Endothelial cell of umbilical vein (primary cell): ENCODE measurements at regions not wholly inside any gene's neighbourhood (a gene's known extent, or its start where the extent isn't known, plus 50 kb on each side); places are given as distances from the start of the nearest gene placed in this dataset.

Experiments used
- BruUV-seq: library from RNA; stranded (reverse); fragments of 400-500 nt; replicated peaks from 2 replicates; lab custom pipeline; 2021; lab: Mats Ljungman, UMichigan
- CTCF ChIA-PET: fragments of 300-600, 350-600 bp; sonication (Branson Sonifier 250); formaldehyde crosslinking; loops from one replicate; lab custom pipeline; 2021; ENCODE audit warnings: antibody characterized with exemption, inconsistent platforms; lab: Charles Lee
- POLR2A ChIA-PET: fragments of 300-600, 350-600 bp; sonication (Branson Sonifier 250); formaldehyde crosslinking; loops from one replicate; lab custom pipeline; 2021; ENCODE audit warnings: antibody characterized with exemption, inconsistent platforms; lab: Charles Lee
- DNase-seq: peaks from one replicate; pipeline ENCODE4 v3.0.0-alpha.2; 2011; ENCODE audit warnings: low read depth, low spot score
- FAIRE-seq: peaks from 2 replicates; lab custom pipeline; 2011; peaks lifted over from hg19 to GRCh38; lab: Jason Lieb, UNC
- H2AFZ ChIP-seq: 2 replicates; pipeline ENCODE4 v1.6.0; 2012; ENCODE audit warnings: low read depth, low read length, control low read depth, inconsistent platforms
- H3K27ac ChIP-seq: 2 replicates; pipeline ENCODE4 v1.5.1; 2011; ENCODE audit warnings: low read depth, mild to moderate bottlenecking, control low read depth, low read length, moderate library complexity; ENCODE audit not compliant: insufficient read depth
- H3K27me3 ChIP-seq, 2 experiments: 2 replicates each; pipeline versions ENCODE4 v1.6.0 to v1.6.1; 2011; ENCODE audit warnings: low read length in 2 of 2, mixed read lengths in 1 of 2; ENCODE audit not compliant: control insufficient read depth in 2 of 2, insufficient read depth in 2 of 2
- H3K36me3 ChIP-seq, 2 experiments: 2 replicates in 1 of 2; 3 replicates in 1 of 2; pipeline ENCODE4 v1.5.1; 2011; ENCODE audit warnings: low read length in 2 of 2, mild to moderate bottlenecking in 1 of 2, moderate library complexity in 1 of 2; ENCODE audit not compliant: control insufficient read depth in 2 of 2, insufficient read depth in 2 of 2; ENCODE audit errors: extremely low read depth in 1 of 2
- H3K4me1 ChIP-seq: 3 replicates; pipeline ENCODE4 v1.5.1; 2011; ENCODE audit warnings: mild to moderate bottlenecking, low read length; ENCODE audit not compliant: control insufficient read depth, insufficient read depth; ENCODE audit errors: extremely low read depth
- H3K4me2 ChIP-seq: 2 replicates; pipeline ENCODE4 v1.6.1; 2011; ENCODE audit warnings: low read length, control low read depth, mixed read lengths; ENCODE audit not compliant: insufficient read depth
- H3K4me3 ChIP-seq, 3 experiments: fragments of 200-600 bp in 1 of 3; sonication (generic), shearing (Covaris generic) in 1 of 3; replicated peaks in 1 of 3; 2 replicates each; pipeline ENCODE4 v1.5.1; 2011 to 2016; ENCODE audit warnings: control low read depth in 3 of 3, low read length in 3 of 3, mild to moderate bottlenecking in 2 of 3, inconsistent platforms in 1 of 3, low read depth in 1 of 3, moderate library complexity in 1 of 3; ENCODE audit not compliant: insufficient read depth in 1 of 3
- H3K79me2 ChIP-seq: 2 replicates; pipeline ENCODE4 v1.6.0; 2012; ENCODE audit warnings: low read length, inconsistent platforms; ENCODE audit not compliant: control insufficient read depth, insufficient read depth
- H3K9ac ChIP-seq: replicated peaks from 2 replicates; pipeline ENCODE3; 2011; ENCODE audit warnings: low read length, control low read depth; ENCODE audit not compliant: insufficient read depth; ENCODE audit errors: extremely low read depth
- H3K9me1 ChIP-seq: replicated peaks from 3 replicates; pipeline ENCODE4 v1.6.0; 2011; ENCODE audit warnings: mild to moderate bottlenecking, low read length; ENCODE audit not compliant: control insufficient read depth, insufficient read depth; ENCODE audit errors: extremely low read depth
- H3K9me3 ChIP-seq: replicated peaks from 2 replicates; pipeline ENCODE4 v1.5.1; 2012; ENCODE audit warnings: low read length, inconsistent platforms; ENCODE audit not compliant: control insufficient read depth, insufficient read depth
- H4K20me1 ChIP-seq: replicated peaks from 2 replicates; pipeline ENCODE3; 2011; ENCODE audit warnings: mild to moderate bottlenecking, low read length; ENCODE audit not compliant: control insufficient read depth, insufficient read depth; ENCODE audit errors: extremely low read depth
- CTCF ChIP-seq, 2 donors: IDR thresholded peaks; 1 replicate in 1 of 2; 2 replicates in 1 of 2; pipeline ENCODE4 v1.5.1; 2011; ENCODE audit warnings: low read length in 2 of 2, mild to moderate bottlenecking in 2 of 2, moderate library complexity in 2 of 2, control low read depth in 1 of 2, inconsistent platforms in 1 of 2, low read depth in 1 of 2; ENCODE audit not compliant: insufficient read depth in 1 of 2; ENCODE audit errors: extremely low read depth in 1 of 2
- EZH2 ChIP-seq: IDR thresholded peaks from 2 replicates; pipeline ENCODE4 v1.6.1; 2012; ENCODE audit warnings: borderline replicate concordance, low read depth, mild to moderate bottlenecking, moderate library complexity, low read length, inconsistent platforms; ENCODE audit not compliant: severe bottlenecking
- FOS ChIP-seq: IDR thresholded peaks from 2 replicates; pipeline ENCODE4 v1.6.1; 2011; ENCODE audit warnings: mild to moderate bottlenecking, low read length, moderate library complexity, borderline replicate concordance; ENCODE audit not compliant: insufficient read depth
- GATA2 ChIP-seq: IDR thresholded peaks from 2 replicates; pipeline ENCODE4 v1.7.0; 2011; ENCODE audit warnings: low read depth, mild to moderate bottlenecking, moderate library complexity, mixed read lengths, low read length; ENCODE audit not compliant: insufficient read length, insufficient read depth
- JUN ChIP-seq: IDR thresholded peaks from 2 replicates; pipeline ENCODE4 v1.6.1; 2011; ENCODE audit warnings: borderline replicate concordance, low read depth; ENCODE audit not compliant: insufficient read length, insufficient read depth
- MAX ChIP-seq: IDR thresholded peaks from 2 replicates; pipeline ENCODE4 v1.6.1; 2011; ENCODE audit not compliant: insufficient read depth, insufficient read length
- MYC ChIP-seq: IDR thresholded peaks from one replicate; pipeline ENCODE4 v1.6.1; 2011; ENCODE audit warnings: mild to moderate bottlenecking, low read depth, low read length
- POLR2A ChIP-seq: IDR thresholded peaks from 2 replicates; pipeline ENCODE4 v1.6.1; 2012; ENCODE audit warnings: low read depth, mild to moderate bottlenecking, control low read depth, low read length
- POLR2AphosphoS5 ChIP-seq: IDR thresholded peaks from 2 replicates; pipeline ENCODE4 v1.6.1; 2012; ENCODE audit warnings: low read depth, mild to moderate bottlenecking, control low read depth, low read length, moderate library complexity; ENCODE audit not compliant: insufficient read depth
- dilution Hi-C: fragments of 300-500 bp; cut with MboI; formaldehyde crosslinking; loops from one replicate; pipeline ENCODE4 v1.15.0; 2019; ENCODE audit warnings: low sequenced_read_pairs; ENCODE audit not compliant: extremely low pct_ligation_motif_present
- intact Hi-C: fragments of 100-400 bp; cut with micrococcal nuclease; formaldehyde crosslinking; loops from one replicate; pipeline ENCODE4 v1.10.0; 2022

GRCh38 chr18:50447102-50447741 is 72.4 kb downstream of the SKA1 start:
- CTCF ChIA-PET: no interaction called here
- Histone ChIP-seq H3K36me3 (no peaks in the 10 kb centered on the region), H3K27ac (no peak overlapping the region), H3K4me2 (no peak overlapping the region), H3K9me3 (no peaks in the 10 kb centered on the region), H3K4me3 (no peak overlapping the region), H3K9me1 (no peaks in the 10 kb centered on the region), H3K27me3 (no peaks in the 10 kb centered on the region), H4K20me1 (no peaks in the 10 kb centered on the region), H2AFZ (no peak overlapping the region), H3K4me1 (no peaks in the 10 kb centered on the region), H3K79me2 (no peaks in the 10 kb centered on the region), H3K9ac (no peak overlapping the region)
- TF ChIP-seq GATA2: no peak
- no peak for TF ChIP-seq EZH2
- TF ChIP-seq POLR2A: no peak
- TF ChIP-seq CTCF (IDR thresholded peaks at IDR 0.05; ENCODE audit: extremely low read depth in 1 of 2, insufficient read depth in 1 of 2, low read depth in 1 of 2, low read length in 2 of 2): no peak
- TF ChIP-seq MAX: no peak
- TF ChIP-seq POLR2AphosphoS5: no peak
- no peak for TF ChIP-seq JUN
- no peak for TF ChIP-seq MYC
- no peak for TF ChIP-seq FOS
- no TSS peak for BruUV-seq
- DNase-seq (no peak), FAIRE-seq (no peak)
- POLR2A ChIA-PET: no interaction called here
- dilution Hi-C loops: no loop called here
- intact Hi-C loops: no loop called here
